A549 (cell line): ENCODE measurements at regions not wholly inside any gene's neighbourhood (a gene's known extent, or its start where the extent isn't known, plus 50 kb on each side); places are given as distances from the start of the nearest gene placed in this dataset.

Source experiments
- ATAC-seq, 2 experiments: fragments of 200-7000 bp in 1 of 2; fragments of >200 bp in 1 of 2; cut with Nextera tagmentation in 1 of 2; cut with Tn5 transposase in 1 of 2; 3 replicates each; pipeline versions ENCODE4 v1.8.0 to v1.9.1; 2018 to 2020; ENCODE audit warnings: mild to moderate bottlenecking in 1 of 2, moderate library complexity in 1 of 2
- CTCF ChIA-PET: fragments of 300-600 bp; sonication (Branson Sonifier 250); formaldehyde crosslinking; extraction: SDS; loops from one replicate; lab custom pipeline; 2021; ENCODE audit warnings: antibody characterized with exemption, inconsistent platforms; lab: Yijun Ruan, JAX
- POLR2A ChIA-PET: fragments of 350-600 bp; formaldehyde crosslinking; extraction: SDS; loops from one replicate; lab custom pipeline; 2021; ENCODE audit warnings: antibody characterized with exemption, inconsistent platforms; lab: Yijun Ruan, JAX
- DNase-seq, 2 experiments: peaks; one replicate each; pipeline versions ENCODE4 v3.0.0 to v3.0.0-alpha.2; 2011 to 2016; ENCODE audit warnings: low read depth in 1 of 2, low spot score in 1 of 2
- FAIRE-seq: peaks from 2 replicates; lab custom pipeline; 2011; peaks lifted over from hg19 to GRCh38; lab: Jason Lieb, UNC
- H3K27ac ChIP-seq, 2 experiments: fragments of >200 bp; sonication (Bioruptor Twin); formaldehyde crosslinking; 3 replicates each; pipeline ENCODE4 v1.5.1; 2016 to 2017
- H3K4me1 ChIP-seq: fragments of >200 bp; sonication (Bioruptor Twin); formaldehyde crosslinking; 3 replicates; pipeline ENCODE4 v1.6.1; 2016
- H3K4me2 ChIP-seq: fragments of >200 bp; sonication (Bioruptor Twin); formaldehyde crosslinking; 3 replicates; pipeline ENCODE4 v1.6.1; 2016
- H3K4me3 ChIP-seq: fragments of >200 bp; sonication (Bioruptor Twin); formaldehyde crosslinking; 3 replicates; pipeline ENCODE4 v1.5.1; 2016
- H3K9me3 ChIP-seq: fragments of >200 bp; sonication (Bioruptor Twin); formaldehyde crosslinking; 3 replicates; pipeline ENCODE4 v1.6.1; 2016
- CHD4 ChIP-seq: fragments of 200-600 bp; sonication (generic); IDR thresholded peaks from 2 replicates; pipeline ENCODE4 v1.6.1; 2016; ENCODE audit warnings: antibody characterized with exemption, mild to moderate bottlenecking, borderline replicate concordance
- EHF ChIP-seq: fragments of 250-450 bp; sonication (Bioruptor Pico); IDR thresholded peaks from 2 replicates; pipeline ENCODE4 v1.5.0; 2020; ENCODE audit warnings: mild to moderate bottlenecking
- FOXS1 ChIP-seq: fragments of 250-450 bp; sonication (Bioruptor Pico); IDR thresholded peaks from 2 replicates; pipeline ENCODE4 v1.5.0; 2020; ENCODE audit warnings: mild to moderate bottlenecking, moderate library complexity
- HDAC2 ChIP-seq: fragments of 200-600 bp; sonication (generic); IDR thresholded peaks from 2 replicates; pipeline ENCODE4 v1.6.1; 2016
- HEYL ChIP-seq: fragments of 250-450 bp; sonication (Bioruptor Pico); IDR thresholded peaks from 2 replicates; pipeline ENCODE4 v1.8.0; 2021; ENCODE audit warnings: mild to moderate bottlenecking, moderate library complexity
- HOXB13 ChIP-seq: fragments of 250-450 bp; sonication (Bioruptor Pico); IDR thresholded peaks from 2 replicates; pipeline ENCODE4 v1.5.0; 2020; ENCODE audit warnings: low read depth, mild to moderate bottlenecking, moderate library complexity
- JUNB ChIP-seq: fragments of >200 bp; sonication (Bioruptor Twin); formaldehyde crosslinking; IDR thresholded peaks from 2 replicates; pipeline ENCODE4 v1.6.1; 2016
- KDM5A ChIP-seq: fragments of 200-600 bp; sonication (generic); IDR thresholded peaks from 2 replicates; pipeline ENCODE4 v1.6.1; 2016; ENCODE audit warnings: antibody characterized with exemption, mild to moderate bottlenecking
- MAFK ChIP-seq: fragments of 450-650 bp; IDR thresholded peaks from 2 replicates; pipeline ENCODE4 v1.6.1; 2014; ENCODE audit not compliant: partially characterized antibody
- MAZ ChIP-seq: fragments of 150-350 bp; IDR thresholded peaks from 2 replicates; pipeline ENCODE4 v1.6.1; 2014; ENCODE audit warnings: antibody characterized with exemption, low read depth, low read length, borderline replicate concordance
- MYC ChIP-seq: IDR thresholded peaks from 2 replicates; pipeline ENCODE4 v1.6.1; 2012; ENCODE audit warnings: mild to moderate bottlenecking, inconsistent platforms, low read length, improper control_type of control experiment, borderline replicate concordance
- NR3C1 ChIP-seq: fragments of >200 bp; sonication (Bioruptor Twin); formaldehyde crosslinking; IDR thresholded peaks from 3 replicates; pipeline ENCODE4 v1.6.1; 2017
- PHF8 ChIP-seq: fragments of 200-600 bp; sonication (generic); IDR thresholded peaks from 2 replicates; pipeline ENCODE4 v1.6.1; 2016; ENCODE audit warnings: low read depth, mild to moderate bottlenecking, antibody characterized with exemption, moderate library complexity, borderline replicate concordance
- POLR2A ChIP-seq: IDR thresholded peaks from 2 replicates; pipeline ENCODE4 v1.6.1; 2012; ENCODE audit warnings: mild to moderate bottlenecking, low read length
- RAD21 ChIP-seq, 2 experiments: fragments of >200 bp in 1 of 2; sonication (Bioruptor Twin) in 1 of 2; formaldehyde crosslinking in 1 of 2; IDR thresholded peaks in 1 of 2; conservative IDR thresholded peaks in 1 of 2; 2 replicates in 1 of 2; 3 replicates in 1 of 2; pipeline ENCODE4 v1.6.1; 2012 to 2018; ENCODE audit warnings: inconsistent platforms in 1 of 2
- SMC3 ChIP-seq: fragments of >200 bp; sonication (Bioruptor Twin); formaldehyde crosslinking; IDR thresholded peaks from 3 replicates; pipeline ENCODE4 v1.6.1; 2018; ENCODE audit warnings: inconsistent platforms
- SREBF2 ChIP-seq: fragments of 450-650 bp; IDR thresholded peaks from 2 replicates; pipeline ENCODE4 v1.6.1; 2014; ENCODE audit warnings: mild to moderate bottlenecking, moderate library complexity
- TFCP2L1 ChIP-seq: fragments of 250-450 bp; sonication (Bioruptor Pico); IDR thresholded peaks from 2 replicates; pipeline ENCODE4 v1.5.0; 2021; ENCODE audit warnings: mild to moderate bottlenecking
- ZC3H11A ChIP-seq: fragments of 450-650 bp; IDR thresholded peaks from 2 replicates; pipeline ENCODE4 v1.6.1; 2014; ENCODE audit warnings: antibody characterized with exemption, mild to moderate bottlenecking
- ZFP36 ChIP-seq: fragments of 450-650 bp; IDR thresholded peaks from 2 replicates; pipeline ENCODE4 v1.6.1; 2014; ENCODE audit warnings: borderline replicate concordance; ENCODE audit not compliant: partially characterized antibody
- WGBS: methylation state at CpG from one replicate; pipeline ENCODE4 v1.1.6; 2017; ENCODE audit errors: missing lambda C conversion rate; 5-methylcytosine and 5-hydroxymethylcytosine counted together
- TF ChIP-seq, protein P1 (sequence below): fragments of >200 bp; sonication (Bioruptor Twin); formaldehyde crosslinking; IDR thresholded peaks from 2 replicates; pipeline ENCODE4 v1.6.1; 2016
- TF ChIP-seq, protein P2 (sequence below): fragments of 250-450 bp; sonication (Bioruptor Pico); IDR thresholded peaks from 2 replicates; pipeline ENCODE4 v1.5.0; 2021; ENCODE audit warnings: mild to moderate bottlenecking, moderate library complexity, borderline replicate concordance
- TF ChIP-seq, protein P3 (sequence below): fragments of 200-600 bp; sonication (generic); IDR thresholded peaks from 2 replicates; pipeline ENCODE4 v1.6.1; 2016; ENCODE audit warnings: antibody characterized with exemption, mild to moderate bottlenecking, moderate library complexity
- TF ChIP-seq, protein P4 (sequence below): fragments of >200 bp; sonication (Bioruptor Twin); formaldehyde crosslinking; IDR thresholded peaks from 3 replicates; pipeline ENCODE4 v1.6.1; 2016
- TF ChIP-seq, protein P5 (sequence below): IDR thresholded peaks from 2 replicates; pipeline ENCODE4 v1.6.1; 2012

DNA sequence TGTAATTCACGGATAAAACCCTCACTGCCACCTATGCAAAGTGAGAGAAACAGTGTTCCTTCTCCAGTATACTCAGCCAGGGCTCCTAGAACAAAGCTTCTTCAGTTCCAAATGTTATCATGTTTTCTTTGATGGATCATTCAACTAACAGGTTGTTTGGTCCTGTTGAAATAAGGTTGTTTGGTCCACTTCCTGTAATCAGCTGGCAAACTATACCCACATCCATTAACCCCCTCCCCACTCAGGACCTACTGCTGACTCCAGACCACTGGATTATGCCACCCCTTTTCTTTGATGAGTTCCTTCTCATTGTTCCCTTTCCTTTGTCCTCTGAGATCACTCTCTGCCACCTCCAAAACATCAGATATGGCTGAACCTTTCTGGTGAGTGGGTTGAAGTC lies 267.7 kb upstream of the USP25 start:
- TF ChIP-seq SMC3 (no peak), MAZ (no peak), NR3C1 (no peak), FOXS1 (CRISPR knock-in tag) (no peak), MAFK (no peak), CHD4 (no peak), ZFP36 (no peak), HOXB13 (CRISPR knock-in tag) (no peak), TFCP2L1 (CRISPR knock-in tag) (no peak), JUNB (no peak), EHF (CRISPR knock-in tag) (no peak), RAD21 (conservative IDR thresholded peaks at IDR 0.05 in 1 of 2, IDR thresholded peaks at IDR 0.05 in 1 of 2) (no peak), POLR2A (no peak), MYC (no peak), KDM5A (no peak)
- TF ChIP-seq, protein P1, sequence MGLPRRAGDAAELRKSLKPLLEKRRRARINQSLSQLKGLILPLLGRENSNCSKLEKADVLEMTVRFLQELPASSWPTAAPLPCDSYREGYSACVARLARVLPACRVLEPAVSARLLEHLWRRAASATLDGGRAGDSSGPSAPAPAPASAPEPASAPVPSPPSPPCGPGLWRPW, result no peak
- TF ChIP-seq, protein P2, sequence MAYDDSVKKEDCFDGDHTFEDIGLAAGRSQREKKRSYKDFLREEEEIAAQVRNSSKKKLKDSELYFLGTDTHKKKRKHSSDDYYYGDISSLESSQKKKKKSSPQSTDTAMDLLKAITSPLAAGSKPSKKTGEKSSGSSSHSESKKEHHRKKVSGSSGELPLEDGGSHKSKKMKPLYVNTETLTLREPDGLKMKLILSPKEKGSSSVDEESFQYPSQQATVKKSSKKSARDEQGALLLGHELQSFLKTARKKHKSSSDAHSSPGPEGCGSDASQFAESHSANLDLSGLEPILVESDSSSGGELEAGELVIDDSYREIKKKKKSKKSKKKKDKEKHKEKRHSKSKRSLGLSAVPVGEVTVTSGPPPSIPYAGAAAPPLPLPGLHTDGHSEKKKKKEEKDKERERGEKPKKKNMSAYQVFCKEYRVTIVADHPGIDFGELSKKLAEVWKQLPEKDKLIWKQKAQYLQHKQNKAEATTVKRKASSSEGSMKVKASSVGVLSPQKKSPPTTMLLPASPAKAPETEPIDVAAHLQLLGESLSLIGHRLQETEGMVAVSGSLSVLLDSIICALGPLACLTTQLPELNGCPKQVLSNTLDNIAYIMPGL, result no peak
- TF ChIP-seq, protein P3, sequence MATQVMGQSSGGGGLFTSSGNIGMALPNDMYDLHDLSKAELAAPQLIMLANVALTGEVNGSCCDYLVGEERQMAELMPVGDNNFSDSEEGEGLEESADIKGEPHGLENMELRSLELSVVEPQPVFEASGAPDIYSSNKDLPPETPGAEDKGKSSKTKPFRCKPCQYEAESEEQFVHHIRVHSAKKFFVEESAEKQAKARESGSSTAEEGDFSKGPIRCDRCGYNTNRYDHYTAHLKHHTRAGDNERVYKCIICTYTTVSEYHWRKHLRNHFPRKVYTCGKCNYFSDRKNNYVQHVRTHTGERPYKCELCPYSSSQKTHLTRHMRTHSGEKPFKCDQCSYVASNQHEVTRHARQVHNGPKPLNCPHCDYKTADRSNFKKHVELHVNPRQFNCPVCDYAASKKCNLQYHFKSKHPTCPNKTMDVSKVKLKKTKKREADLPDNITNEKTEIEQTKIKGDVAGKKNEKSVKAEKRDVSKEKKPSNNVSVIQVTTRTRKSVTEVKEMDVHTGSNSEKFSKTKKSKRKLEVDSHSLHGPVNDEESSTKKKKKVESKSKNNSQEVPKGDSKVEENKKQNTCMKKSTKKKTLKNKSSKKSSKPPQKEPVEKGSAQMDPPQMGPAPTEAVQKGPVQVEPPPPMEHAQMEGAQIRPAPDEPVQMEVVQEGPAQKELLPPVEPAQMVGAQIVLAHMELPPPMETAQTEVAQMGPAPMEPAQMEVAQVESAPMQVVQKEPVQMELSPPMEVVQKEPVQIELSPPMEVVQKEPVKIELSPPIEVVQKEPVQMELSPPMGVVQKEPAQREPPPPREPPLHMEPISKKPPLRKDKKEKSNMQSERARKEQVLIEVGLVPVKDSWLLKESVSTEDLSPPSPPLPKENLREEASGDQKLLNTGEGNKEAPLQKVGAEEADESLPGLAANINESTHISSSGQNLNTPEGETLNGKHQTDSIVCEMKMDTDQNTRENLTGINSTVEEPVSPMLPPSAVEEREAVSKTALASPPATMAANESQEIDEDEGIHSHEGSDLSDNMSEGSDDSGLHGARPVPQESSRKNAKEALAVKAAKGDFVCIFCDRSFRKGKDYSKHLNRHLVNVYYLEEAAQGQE, result no peak
- TF ChIP-seq, protein P4, sequence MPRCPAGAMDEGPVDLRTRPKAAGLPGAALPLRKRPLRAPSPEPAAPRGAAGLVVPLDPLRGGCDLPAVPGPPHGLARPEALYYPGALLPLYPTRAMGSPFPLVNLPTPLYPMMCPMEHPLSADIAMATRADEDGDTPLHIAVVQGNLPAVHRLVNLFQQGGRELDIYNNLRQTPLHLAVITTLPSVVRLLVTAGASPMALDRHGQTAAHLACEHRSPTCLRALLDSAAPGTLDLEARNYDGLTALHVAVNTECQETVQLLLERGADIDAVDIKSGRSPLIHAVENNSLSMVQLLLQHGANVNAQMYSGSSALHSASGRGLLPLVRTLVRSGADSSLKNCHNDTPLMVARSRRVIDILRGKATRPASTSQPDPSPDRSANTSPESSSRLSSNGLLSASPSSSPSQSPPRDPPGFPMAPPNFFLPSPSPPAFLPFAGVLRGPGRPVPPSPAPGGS, result no peak
- TF ChIP-seq, protein P5, sequence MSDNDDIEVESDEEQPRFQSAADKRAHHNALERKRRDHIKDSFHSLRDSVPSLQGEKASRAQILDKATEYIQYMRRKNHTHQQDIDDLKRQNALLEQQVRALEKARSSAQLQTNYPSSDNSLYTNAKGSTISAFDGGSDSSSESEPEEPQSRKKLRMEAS, result no peak
- TF ChIP-seq, all 56 proteins: peak for 0
- no peak for FAIRE-seq
- POLR2A ChIA-PET, result no interaction called here

DNA sequence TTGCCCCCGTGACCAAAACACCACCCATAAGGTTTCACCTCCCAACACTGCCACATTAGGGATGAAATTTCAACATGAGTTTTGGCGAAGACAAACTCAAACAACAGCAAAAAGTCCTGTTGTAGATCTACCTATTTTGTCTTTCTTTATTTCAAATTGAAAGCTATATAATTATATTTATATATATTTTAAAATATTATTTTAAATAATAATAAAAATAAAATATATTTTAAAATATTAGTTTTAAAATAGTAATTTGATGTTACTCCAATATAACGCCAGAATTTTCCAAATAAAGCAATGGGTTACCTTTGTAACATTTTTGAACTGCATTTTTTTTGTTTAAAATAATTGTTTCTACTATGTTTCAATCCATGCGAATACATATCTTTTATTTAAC lies 263.5 kb upstream of the USP25 start:
- Histone ChIP-seq H3K9me3 (no peaks in the 10 kb centered on the region), H3K4me1 (no peaks in the 10 kb centered on the region), H3K4me3 (no peak overlapping the region), H3K4me2 (no peak overlapping the region), H3K27ac (no peak overlapping the region)
- TF ChIP-seq PHF8, result no peak
- no peak for TF ChIP-seq MAFK
- TF ChIP-seq ZFP36, result no peak
- TF ChIP-seq, protein P5, result no peak
- TF ChIP-seq, protein P4, result no peak
- TF ChIP-seq CHD4, result no peak
- no peak for TF ChIP-seq ZC3H11A
- no peak for TF ChIP-seq TFCP2L1 (CRISPR knock-in tag)
- TF ChIP-seq HEYL (CRISPR knock-in tag), result no peak
- TF ChIP-seq FOXS1 (CRISPR knock-in tag), result no peak
- no peak for TF ChIP-seq POLR2A
- TF ChIP-seq, protein P2, result no peak
- no peak for TF ChIP-seq SREBF2
- TF ChIP-seq HDAC2, result no peak
- CTCF ChIA-PET, result no interaction called here
- POLR2A ChIA-PET, result no interaction called here
- FAIRE-seq (no peak), DNase-seq (no peak), ATAC-seq (no peak)
- 89% methylated on average over 4 of the region's 4 CpGs for WGBS

More for the DNA sequence above, 267.7 kb upstream of the USP25 start:
- no peaks in the 10 kb centered on the region for H3K4me1 ChIP-seq
- 33% methylated on average over 1 of the region's 1 CpG for WGBS
- DNase-seq (no peak), ATAC-seq (no peak)
- H3K4me2 ChIP-seq, result no peak overlapping the region
- no peaks in the 10 kb centered on the region for H3K9me3 ChIP-seq
- CTCF ChIA-PET, result no interaction called here
- H3K4me3 ChIP-seq, result no peak overlapping the region
- H3K27ac ChIP-seq, result no peak overlapping the region
